ENCODE measurements at regions not wholly inside any gene's neighbourhood (a gene's known extent, or its start where the extent isn't known, plus 50 kb on each side); places are given as distances from the start of the nearest gene placed in this dataset.

GRCh38 chr6:56005426-56005825, 130.0 kb upstream of the BMP5 start:
- no peak for TF ChIP-seq CTCF (IDR thresholded peaks at IDR 0.05; ENCODE audit: insufficient read depth, low read length, severe bottlenecking)
- no peak for FAIRE-seq

GRCh38 chr6:56004426-56004825, 129.0 kb upstream of the BMP5 start:
- DNase-seq (ENCODE audit: low read depth) (peak; percentile 33), FAIRE-seq (no peak)
- Histone ChIP-seq H3K4me3 (ENCODE audit: low read depth, low read length) (no peak overlapping the region), H3K27me3 (ENCODE audit: control insufficient read depth, insufficient read depth, low read length) (no peaks in the 10 kb centered on the region), H3K36me3 (ENCODE audit: control insufficient read depth, insufficient read depth, low read length) (no peaks in the 10 kb centered on the region)
- no peak for TF ChIP-seq CTCF (IDR thresholded peaks at IDR 0.05; ENCODE audit: insufficient read depth, low read length, severe bottlenecking)

More at GRCh38 chr6:56005426-56005825, 130.0 kb upstream of the BMP5 start:
- DNase-seq (ENCODE audit: low read depth) = no peak
- Histone ChIP-seq H3K4me3 (ENCODE audit: low read depth, low read length) (no peak overlapping the region), H3K27me3 (ENCODE audit: control insufficient read depth, insufficient read depth, low read length) (no peaks in the 10 kb centered on the region), H3K36me3 (ENCODE audit: control insufficient read depth, insufficient read depth, low read length) (no peaks in the 10 kb centered on the region)

- H3K27me3 ChIP-seq (ENCODE audit: control insufficient read depth, insufficient read depth, low read length) = no peaks in the 10 kb centered on the region
- DNase-seq (ENCODE audit: low read depth) = no peak
- TF ChIP-seq CTCF (IDR thresholded peaks at IDR 0.05; ENCODE audit: insufficient read depth, low read length, severe bottlenecking) = no peak
- no peak overlapping the region for H3K4me3 ChIP-seq (ENCODE audit: low read depth, low read length)
- FAIRE-seq = no peak
- H3K36me3 ChIP-seq (ENCODE audit: control insufficient read depth, insufficient read depth, low read length) = no peaks in the 10 kb centered on the region
These were observed 128.2 kb upstream of the BMP5 start for GRCh38 chr6:56003616-56004015.

- no peak for FAIRE-seq
- no peaks in the 10 kb centered on the region for H3K27me3 ChIP-seq (ENCODE audit: control insufficient read depth, insufficient read depth, low read length)
- H3K36me3 ChIP-seq (ENCODE audit: control insufficient read depth, insufficient read depth, low read length) = no peaks in the 10 kb centered on the region
- TF ChIP-seq CTCF (IDR thresholded peaks at IDR 0.05; ENCODE audit: insufficient read depth, low read length, severe bottlenecking) = no peak
- DNase-seq (ENCODE audit: low read depth) = no peak
- no peak overlapping the region for H3K4me3 ChIP-seq (ENCODE audit: low read depth, low read length)
These were observed 126.9 kb upstream of the BMP5 start for GRCh38 chr6:56002336-56002735.

GRCh38 chr6:55998576-55998975, 123.2 kb upstream of the BMP5 start:
- no peaks in the 10 kb centered on the region for H3K36me3 ChIP-seq (ENCODE audit: control insufficient read depth, insufficient read depth, low read length)
- no peak overlapping the region for H3K4me3 ChIP-seq (ENCODE audit: low read depth, low read length)
- DNase-seq (ENCODE audit: low read depth) (no peak), FAIRE-seq (peak; percentile 13)
- H3K27me3 ChIP-seq (ENCODE audit: control insufficient read depth, insufficient read depth, low read length) = peaks cover 2% of the 10 kb centered on the region
- TF ChIP-seq CTCF (IDR thresholded peaks at IDR 0.05; ENCODE audit: insufficient read depth, low read length, severe bottlenecking) = no peak

GRCh38 chr6:55997223-55997874, 122.0 kb upstream of the BMP5 start:
- DNase-seq (ENCODE audit: low read depth) = no peak
- FAIRE-seq = no peak
- Histone ChIP-seq H3K4me3 (ENCODE audit: low read depth, low read length) (no peak overlapping the region), H3K36me3 (ENCODE audit: control insufficient read depth, insufficient read depth, low read length) (no peaks in the 10 kb centered on the region), H3K27me3 (ENCODE audit: control insufficient read depth, insufficient read depth, low read length) (peaks cover 2% of the 10 kb centered on the region)
- TF ChIP-seq CTCF (IDR thresholded peaks at IDR 0.05; ENCODE audit: insufficient read depth, low read length, severe bottlenecking) = no peak
